ENCODE measurements at regions not wholly inside any gene's neighbourhood (a gene's known extent, or its start where the extent isn't known, plus 50 kb on each side); places are given as distances from the start of the nearest gene placed in this dataset.
"Not testable (repeated sequence)": the region's sequence is repeated elsewhere in the genome, so short reads cannot be mapped to it uniquely, and the experiment has no call there.

GRCh38 chr7:68725843-68726785 is 872.2 kb upstream of the AUTS2 start:
- H3K36me3 ChIP-seq (ENCODE audit: insufficient read depth, low read length) = no peaks in the 10 kb centered on the region
- H3K9ac ChIP-seq (ENCODE audit: insufficient read length) = no peak overlapping the region
- H3K4me3 ChIP-seq = no peak overlapping the region
- no peak overlapping the region for H3K27ac ChIP-seq
- H3K9me3 ChIP-seq (ENCODE audit: low read depth, low read length) = no peaks in the 10 kb centered on the region
- TF ChIP-seq POLR2AphosphoS5 (IDR thresholded peaks at IDR 0.05; ENCODE audit: borderline replicate concordance, low read depth, low read length) = no peak
- no peak for TF ChIP-seq FOXP2 (optimal IDR thresholded peaks at IDR 0.05; ENCODE audit: control extremely low read depth, extremely low read length, insufficient read depth)
- TF ChIP-seq EZH2 (IDR thresholded peaks at IDR 0.05) = no peak
- DNase-seq (ENCODE audit: low read depth, low spot score) = no peak

- not testable (repeated sequence) for H3K9me3 ChIP-seq (ENCODE audit: low read depth, low read length); H3K27ac ChIP-seq; H3K9ac ChIP-seq (ENCODE audit: insufficient read length); H3K36me3 ChIP-seq (ENCODE audit: insufficient read depth, low read length); H3K4me3 ChIP-seq; DNase-seq (ENCODE audit: low read depth, low spot score)
These were observed 869.6 kb upstream of the AUTS2 start for GRCh38 chr7:68728720-68729119.

GRCh38 chr7:68729371-68729770 is 868.9 kb upstream of the AUTS2 start:
- H3K27ac ChIP-seq = no peak overlapping the region
- H3K9ac ChIP-seq (ENCODE audit: insufficient read length) = no peak overlapping the region
- DNase-seq (ENCODE audit: low read depth, low spot score) = no peak
- no peaks in the 10 kb centered on the region for H3K36me3 ChIP-seq (ENCODE audit: insufficient read depth, low read length)
- no peak overlapping the region for H3K4me3 ChIP-seq
- TF ChIP-seq FOXP2 (optimal IDR thresholded peaks at IDR 0.05; ENCODE audit: control extremely low read depth, extremely low read length, insufficient read depth) (no peak), EZH2 (IDR thresholded peaks at IDR 0.05) (no peak), POLR2AphosphoS5 (IDR thresholded peaks at IDR 0.05; ENCODE audit: borderline replicate concordance, low read depth, low read length) (no peak)
- H3K9me3 ChIP-seq (ENCODE audit: low read depth, low read length) = no peaks in the 10 kb centered on the region

GRCh38 chr7:68730194-68730593 is 868.1 kb upstream of the AUTS2 start:
- TF ChIP-seq EZH2 (IDR thresholded peaks at IDR 0.05) (no peak), POLR2AphosphoS5 (IDR thresholded peaks at IDR 0.05; ENCODE audit: borderline replicate concordance, low read depth, low read length) (no peak), FOXP2 (optimal IDR thresholded peaks at IDR 0.05; ENCODE audit: control extremely low read depth, extremely low read length, insufficient read depth) (no peak)
- no peaks in the 10 kb centered on the region for H3K9me3 ChIP-seq (ENCODE audit: low read depth, low read length)
- no peak overlapping the region for H3K9ac ChIP-seq (ENCODE audit: insufficient read length)
- no peak for DNase-seq (ENCODE audit: low read depth, low spot score)
- no peak overlapping the region for H3K27ac ChIP-seq
- H3K36me3 ChIP-seq (ENCODE audit: insufficient read depth, low read length) = no peaks in the 10 kb centered on the region
- H3K4me3 ChIP-seq = no peak overlapping the region

- Histone ChIP-seq H3K4me3 (no peak overlapping the region), H3K9me3 (ENCODE audit: low read depth, low read length) (no peaks in the 10 kb centered on the region), H3K36me3 (ENCODE audit: insufficient read depth, low read length) (no peaks in the 10 kb centered on the region), H3K9ac (ENCODE audit: insufficient read length) (no peak overlapping the region), H3K27ac (no peak overlapping the region)
- no peak for TF ChIP-seq FOXP2 (optimal IDR thresholded peaks at IDR 0.05; ENCODE audit: control extremely low read depth, extremely low read length, insufficient read depth)
- TF ChIP-seq EZH2 (IDR thresholded peaks at IDR 0.05) = no peak
- no peak for TF ChIP-seq POLR2AphosphoS5 (IDR thresholded peaks at IDR 0.05; ENCODE audit: borderline replicate concordance, low read depth, low read length)
- no peak for DNase-seq (ENCODE audit: low read depth, low spot score)
These were observed 867.3 kb upstream of the AUTS2 start for GRCh38 chr7:68730964-68731363.

- no peak for TF ChIP-seq EZH2 (IDR thresholded peaks at IDR 0.05)
- TF ChIP-seq FOXP2 (optimal IDR thresholded peaks at IDR 0.05; ENCODE audit: control extremely low read depth, extremely low read length, insufficient read depth) = no peak
- no peak for TF ChIP-seq POLR2AphosphoS5 (IDR thresholded peaks at IDR 0.05; ENCODE audit: borderline replicate concordance, low read depth, low read length)
- Histone ChIP-seq H3K9ac (ENCODE audit: insufficient read length) (no peak overlapping the region), H3K4me3 (no peak overlapping the region), H3K9me3 (ENCODE audit: low read depth, low read length) (no peaks in the 10 kb centered on the region), H3K36me3 (ENCODE audit: insufficient read depth, low read length) (no peaks in the 10 kb centered on the region), H3K27ac (no peak overlapping the region)
- DNase-seq (ENCODE audit: low read depth, low spot score) = no peak
These were observed 864.8 kb upstream of the AUTS2 start for GRCh38 chr7:68733219-68734153.

GRCh38 chr7:68734431-68734830 is 863.8 kb upstream of the AUTS2 start:
- H3K4me3 ChIP-seq = no peak overlapping the region
- no peak for DNase-seq (ENCODE audit: low read depth, low spot score)
- TF ChIP-seq POLR2AphosphoS5 (IDR thresholded peaks at IDR 0.05; ENCODE audit: borderline replicate concordance, low read depth, low read length) = no peak
- no peak for TF ChIP-seq EZH2 (IDR thresholded peaks at IDR 0.05)
- TF ChIP-seq FOXP2 (optimal IDR thresholded peaks at IDR 0.05; ENCODE audit: control extremely low read depth, extremely low read length, insufficient read depth) = no peak
- H3K27ac ChIP-seq = no peak overlapping the region
- H3K9me3 ChIP-seq (ENCODE audit: low read depth, low read length) = no peaks in the 10 kb centered on the region
- no peak overlapping the region for H3K9ac ChIP-seq (ENCODE audit: insufficient read length)
- no peaks in the 10 kb centered on the region for H3K36me3 ChIP-seq (ENCODE audit: insufficient read depth, low read length)

- H3K4me3 ChIP-seq = no peak overlapping the region
- H3K36me3 ChIP-seq (ENCODE audit: insufficient read depth, low read length) = no peaks in the 10 kb centered on the region
- H3K9ac ChIP-seq (ENCODE audit: insufficient read length) = no peak overlapping the region
- no peak overlapping the region for H3K27ac ChIP-seq
- DNase-seq (ENCODE audit: low read depth, low spot score) = no peak
- TF ChIP-seq POLR2AphosphoS5 (IDR thresholded peaks at IDR 0.05; ENCODE audit: borderline replicate concordance, low read depth, low read length) = no peak
- no peak for TF ChIP-seq FOXP2 (optimal IDR thresholded peaks at IDR 0.05; ENCODE audit: control extremely low read depth, extremely low read length, insufficient read depth)
- no peak for TF ChIP-seq EZH2 (IDR thresholded peaks at IDR 0.05)
- H3K9me3 ChIP-seq (ENCODE audit: low read depth, low read length) = no peaks in the 10 kb centered on the region
These were observed 859.0 kb upstream of the AUTS2 start for GRCh38 chr7:68739306-68739705.
